Motor neuron (in vitro differentiated cells): ENCODE measurements at regions not wholly inside any gene's neighbourhood (a gene's known extent, or its start where the extent isn't known, plus 50 kb on each side); places are given as distances from the start of the nearest gene placed in this dataset.
"Not testable (repeated sequence)": the region's sequence is repeated elsewhere in the genome, so short reads cannot be mapped to it uniquely, and the experiment has no call there.

Source experiments
- ATAC-seq, 8 experiments: fragments of 200-7000 bp; cut with Tn5 transposase; replicated peaks in 6 of 8; 2 replicates each; pipeline ENCODE4 v1.8.0; 2021; ENCODE audit warnings: mild to moderate bottlenecking in 8 of 8, moderate library complexity in 8 of 8
- H3K27ac ChIP-seq, 2 donors: fragments of 250-450 bp; sonication (Bioruptor Pico); 2 replicates each; pipeline ENCODE4 v1.9.0; 2021; ENCODE audit warnings: antibody characterized with exemption in 2 of 2, mild to moderate bottlenecking in 2 of 2, moderate library complexity in 1 of 2
- H3K4me1 ChIP-seq, 2 donors: fragments of 250-450 bp; sonication (Bioruptor Pico); replicated peaks in 1 of 2; 2 replicates each; pipeline ENCODE4 v1.6.1; 2021; ENCODE audit warnings: antibody characterized with exemption in 2 of 2, mild to moderate bottlenecking in 2 of 2, moderate library complexity in 1 of 2
- H3K4me3 ChIP-seq, 5 donors: fragments of 250-450 bp; sonication (Bioruptor Pico); 2 replicates each; pipeline ENCODE4 v1.9.0; 2021; ENCODE audit warnings: antibody characterized with exemption in 5 of 5, mild to moderate bottlenecking in 5 of 5, moderate library complexity in 4 of 5
- WGBS, 10 experiments: fragments of 450-650 bp; shearing (Covaris generic); methylation state at CpG; one replicate each; pipeline ENCODE4 v1.0.0; 2022; 5-methylcytosine and 5-hydroxymethylcytosine counted together
- in situ Hi-C, 9 experiments: fragments of 400-800 bp; cut with MboI; loops; one replicate each; pipeline ENCODE4 v1.15.0; 2021; ENCODE audit warnings: low sequenced_read_pairs in 9 of 9, low pct_unique_long_range_greater_than_20kb in 2 of 9; ENCODE audit not compliant: unreplicated experiment in 9 of 9

- in situ Hi-C loops, result no loop called here
- no peak for ATAC-seq
- Histone ChIP-seq H3K4me3 (no peak overlapping the region), H3K4me1 (no peaks in the 10 kb centered on the region), H3K27ac (no peak overlapping the region)
Measured at GRCh38 chr12:87201598-87201997, 827.6 kb downstream of the C12orf50 start.

- 0 to 100% (median 38%) methylated on average over 1 of the region's 1 CpG; no CpG with 5 or more reads in 3 of the 10 experiments for WGBS, 10 experiments
- ATAC-seq, result no peak
- H3K4me1 ChIP-seq, result no peaks in the 10 kb centered on the region
- no peak overlapping the region for H3K4me3 ChIP-seq
- in situ Hi-C loops, result no loop called here
- H3K27ac ChIP-seq, result no peak overlapping the region
Measured at GRCh38 chr12:87200289-87200979, 828.8 kb downstream of the C12orf50 start.

GRCh38 chr12:87198181-87198580 is 831.0 kb downstream of the C12orf50 start:
- no peak overlapping the region for H3K27ac ChIP-seq
- no peak overlapping the region for H3K4me3 ChIP-seq
- WGBS, 10 experiments, result 0 to 100% (median 100%) methylated on average over 1 of the region's 1 CpG; no CpG with 5 or more reads in 5 of the 10 experiments
- ATAC-seq, result no peak
- no peaks in the 10 kb centered on the region for H3K4me1 ChIP-seq
- in situ Hi-C loops, result no loop called here

GRCh38 chr12:87196321-87196720 is 832.9 kb downstream of the C12orf50 start:
- Histone ChIP-seq H3K4me3 (no peak overlapping the region), H3K4me1 (no peaks in the 10 kb centered on the region), H3K27ac (no peak overlapping the region)
- ATAC-seq, result peak in 2 of 8 experiments; percentile 75 to 97
- WGBS, 10 experiments, result 0 to 100% (median 92%) methylated on average over 2 of the region's 2 CpGs; no CpG with 5 or more reads in 3 of the 10 experiments
- in situ Hi-C loops, result no loop called here

- ATAC-seq, in situ Hi-C loops, H3K4me3 ChIP-seq, H3K27ac ChIP-seq, H3K4me1 ChIP-seq: not testable (repeated sequence)
Measured at GRCh38 chr12:87194389-87194788, 834.8 kb downstream of the C12orf50 start.

- Histone ChIP-seq H3K27ac (no peak overlapping the region), H3K4me3 (no peak overlapping the region), H3K4me1 (no peaks in the 10 kb centered on the region)
- WGBS, 10 experiments, result 14 to 93% (median 77%) methylated on average over 2 to 5 of the region's 5 CpGs
- ATAC-seq, result no peak
- in situ Hi-C loops, result no loop called here
Measured at GRCh38 chr12:87185367-87185766, 843.8 kb downstream of the C12orf50 start.

- in situ Hi-C loops, result no loop called here
- Histone ChIP-seq H3K27ac (no peak overlapping the region), H3K4me3 (no peak overlapping the region), H3K4me1 (no peaks in the 10 kb centered on the region)
- 0 to 94% (median 50%) methylated on average over 1 to 3 of the region's 5 CpGs; no CpG with 5 or more reads in 3 of the 10 experiments for WGBS, 10 experiments
- no peak for ATAC-seq
Measured at GRCh38 chr12:87182696-87183233, 846.4 kb downstream of the C12orf50 start.

GRCh38 chr12:87171356-87171755 is 857.8 kb downstream of the C12orf50 start:
- Histone ChIP-seq H3K27ac (no peak overlapping the region), H3K4me1 (no peaks in the 10 kb centered on the region), H3K4me3 (no peak overlapping the region)
- in situ Hi-C loops, result no loop called here
- WGBS, 10 experiments, result 47 to 100% (median 84%) methylated on average over 4 to 15 of the region's 16 CpGs; no CpG with 5 or more reads in 3 of the 10 experiments
- ATAC-seq, result no peak

GRCh38 chr12:87169010-87169409 is 860.2 kb downstream of the C12orf50 start:
- H3K27ac ChIP-seq, result no peak overlapping the region
- ATAC-seq, result no peak
- H3K4me3 ChIP-seq, result no peak overlapping the region
- no peaks in the 10 kb centered on the region for H3K4me1 ChIP-seq
- in situ Hi-C loops, result no loop called here

- ATAC-seq, result no peak
- no peak overlapping the region for H3K4me3 ChIP-seq
- WGBS, 10 experiments, result 83 to 100% (median 100%) methylated on average over 1 to 2 of the region's 3 CpGs; no CpG with 5 or more reads in 5 of the 10 experiments
- no peak overlapping the region for H3K27ac ChIP-seq
- H3K4me1 ChIP-seq, result no peaks in the 10 kb centered on the region
- in situ Hi-C loops, result no loop called here
Measured at GRCh38 chr12:87165733-87166375, 863.3 kb downstream of the C12orf50 start.

- ATAC-seq, result no peak
- 0 to 44% (median 14%) methylated on average over 1 of the region's 1 CpG; no CpG with 5 or more reads in 3 of the 10 experiments for WGBS, 10 experiments
- no peaks in the 10 kb centered on the region for H3K4me1 ChIP-seq
- in situ Hi-C loops, result no loop called here
- no peak overlapping the region for H3K27ac ChIP-seq
- no peak overlapping the region for H3K4me3 ChIP-seq
Measured at GRCh38 chr12:87163122-87163521, 866.1 kb downstream of the C12orf50 start.

- WGBS, 10 experiments, result 17 to 100% (median 84%) methylated on average over 1 of the region's 1 CpG; no CpG with 5 or more reads in 2 of the 10 experiments
Measured at GRCh38 chr12:87160848-87161601, 868.2 kb downstream of the C12orf50 start.

GRCh38 chr12:87157791-87158190 is 871.4 kb downstream of the C12orf50 start:
- Histone ChIP-seq H3K4me3 (no peak overlapping the region), H3K27ac (no peak overlapping the region), H3K4me1 (no peaks in the 10 kb centered on the region)
- WGBS, 10 experiments, result 14 to 98% (median 71%) methylated on average over 1 to 6 of the region's 6 CpGs; no CpG with 5 or more reads in 3 of the 10 experiments
- in situ Hi-C loops, result no loop called here
- ATAC-seq, result peak in 2 of 8 experiments; percentile 92 to 95

More at GRCh38 chr12:87160848-87161601, 868.2 kb downstream of the C12orf50 start:
- ATAC-seq, result peak in 1 of 8 experiments; percentile 36
- in situ Hi-C loops, result no loop called here
- H3K4me3 ChIP-seq, result no peak overlapping the region
- no peaks in the 10 kb centered on the region for H3K4me1 ChIP-seq
- no peak overlapping the region for H3K27ac ChIP-seq
